ENCODE measurements at regions not wholly inside any gene's neighbourhood (a gene's known extent, or its start where the extent isn't known, plus 50 kb on each side); places are given as distances from the start of the nearest gene placed in this dataset.

- intact Hi-C loops (cut with micrococcal nuclease) = no loop called here
- POLR2A ChIA-PET = no interaction called here
- WGBS (ENCODE audit: insufficient coverage) = no CpG with 5 or more reads among the region's 6 CpGs
Observed at GRCh38 chr2:58928391-58928790, 687.3 kb upstream of the FANCL start.

GRCh38 chr2:58926112-58926511 is 685.0 kb upstream of the FANCL start:
- ATAC-seq (ENCODE audit: low read depth) (no peak), DNase-seq (no peak)
- Histone ChIP-seq H3K4me2 (replicated peaks; ENCODE audit: low read depth, low read length, poor library complexity, severe bottlenecking) (no peak overlapping the region), H3K9me3 (ENCODE audit: control extremely low read depth in 1 of 3, control insufficient read depth in 2 of 3, insufficient read depth in 1 of 3, low read length in 2 of 3) (no peaks in the 10 kb centered on the region), H3K79me2 (ENCODE audit: control insufficient read depth, insufficient read depth, low read length) (no peaks in the 10 kb centered on the region), H3K4me3 (ENCODE audit: control extremely low read depth in 1 of 5, extremely low read depth in 1 of 5, insufficient read depth in 1 of 5, low read depth in 2 of 5, low read length in 4 of 5) (no peak overlapping the region), H4K20me1 (ENCODE audit: control insufficient read depth, insufficient read depth, low read length, poor library complexity, severe bottlenecking) (no peaks in the 10 kb centered on the region), H3K9ac (ENCODE audit: low read length) (no peak overlapping the region), H3K36me3 (replicated peaks in 1 of 2; ENCODE audit: control extremely low read depth in 1 of 2, control insufficient read depth in 1 of 2, extremely low read depth in 1 of 2, insufficient read depth in 2 of 2, low read length in 1 of 2) (no peaks in the 10 kb centered on the region), H3K27ac (ENCODE audit: low read length in 2 of 2) (no peak overlapping the region), H3K4me1 (ENCODE audit: control insufficient read depth in 2 of 2, insufficient read depth in 2 of 2, low read length in 2 of 2) (no peaks in the 10 kb centered on the region), H2AFZ (ENCODE audit: insufficient read depth, low read depth, low read length, poor library complexity, severe bottlenecking) (no peak overlapping the region), H3K27me3 (replicated peaks in 1 of 4; ENCODE audit: control extremely low read depth in 1 of 4, control insufficient read depth in 3 of 4, insufficient read depth in 4 of 4, low read length in 3 of 4) (no peaks in the 10 kb centered on the region)
- Mint-ChIP-seq H3K9me3 (ENCODE audit: insufficient read depth) (no peaks in the 10 kb centered on the region), H3K27me3 (peaks cover 9% of the 10 kb centered on the region), H3K27ac (no peak overlapping the region), H3K4me1 (no peaks in the 10 kb centered on the region), H3K4me3 (no peak overlapping the region)
- WGBS (ENCODE audit: insufficient coverage) = 100% methylated on average over 1 of the region's 5 CpGs
- POLR2A ChIA-PET = no interaction called here
- TF ChIP-seq CTCF (IDR thresholded peaks at IDR 0.05) = no peak
- no peak for TF ChIP-seq EZH2 (IDR thresholded peaks at IDR 0.05; ENCODE audit: borderline replicate concordance, insufficient read depth, low read depth, low read length, poor library complexity, severe bottlenecking)
- CTCF ChIA-PET = no interaction called here
- intact Hi-C loops (cut with micrococcal nuclease) = no loop called here

More at GRCh38 chr2:58928391-58928790, 687.3 kb upstream of the FANCL start:
- H3K4me1 Mint-ChIP-seq = no peaks in the 10 kb centered on the region
- CTCF ChIA-PET = no interaction called here
- ATAC-seq (ENCODE audit: low read depth) = no peak
- H3K4me3 Mint-ChIP-seq = no peak overlapping the region
- no peak for DNase-seq
- H3K27me3 ChIP-seq (replicated peaks in 1 of 4; ENCODE audit: control extremely low read depth in 1 of 4, control insufficient read depth in 3 of 4, insufficient read depth in 4 of 4, low read length in 3 of 4) = no peaks in the 10 kb centered on the region
- no peak overlapping the region for H2AFZ ChIP-seq (ENCODE audit: insufficient read depth, low read depth, low read length, poor library complexity, severe bottlenecking)
- no peak overlapping the region for H3K4me2 ChIP-seq (replicated peaks; ENCODE audit: low read depth, low read length, poor library complexity, severe bottlenecking)
- H3K27ac ChIP-seq (ENCODE audit: low read length in 2 of 2) = no peak overlapping the region
- H3K9me3 ChIP-seq (ENCODE audit: control extremely low read depth in 1 of 3, control insufficient read depth in 2 of 3, insufficient read depth in 1 of 3, low read length in 2 of 3) = no peaks in the 10 kb centered on the region
- no peak overlapping the region for H3K4me3 ChIP-seq (ENCODE audit: control extremely low read depth in 1 of 5, extremely low read depth in 1 of 5, insufficient read depth in 1 of 5, low read depth in 2 of 5, low read length in 4 of 5)
- H3K36me3 ChIP-seq (replicated peaks in 1 of 2; ENCODE audit: control extremely low read depth in 1 of 2, control insufficient read depth in 1 of 2, extremely low read depth in 1 of 2, insufficient read depth in 2 of 2, low read length in 1 of 2) = no peaks in the 10 kb centered on the region
- no peak for TF ChIP-seq EZH2 (IDR thresholded peaks at IDR 0.05; ENCODE audit: borderline replicate concordance, insufficient read depth, low read depth, low read length, poor library complexity, severe bottlenecking)
- TF ChIP-seq CTCF (IDR thresholded peaks at IDR 0.05) = no peak
- no peak overlapping the region for H3K9ac ChIP-seq (ENCODE audit: low read length)
- no peaks in the 10 kb centered on the region for H3K9me3 Mint-ChIP-seq (ENCODE audit: insufficient read depth)
- no peak overlapping the region for H3K27ac Mint-ChIP-seq
- H4K20me1 ChIP-seq (ENCODE audit: control insufficient read depth, insufficient read depth, low read length, poor library complexity, severe bottlenecking) = no peaks in the 10 kb centered on the region
- H3K4me1 ChIP-seq (ENCODE audit: control insufficient read depth in 2 of 2, insufficient read depth in 2 of 2, low read length in 2 of 2) = no peaks in the 10 kb centered on the region
- H3K79me2 ChIP-seq (ENCODE audit: control insufficient read depth, insufficient read depth, low read length) = no peaks in the 10 kb centered on the region
- H3K27me3 Mint-ChIP-seq = peaks cover 9% of the 10 kb centered on the region
